HG03097 (cell line): ENCODE measurements at regions not wholly inside any gene's neighbourhood (a gene's known extent, or its start where the extent isn't known, plus 50 kb on each side); places are given as distances from the start of the nearest gene placed in this dataset.

Source experiments
- ATAC-seq: cut with Tn5 transposase; IDR thresholded peaks from one replicate; pipeline ENCODE4 v1.9.1; 2021; ENCODE audit not compliant: unreplicated experiment, low FRiP score

DNA sequence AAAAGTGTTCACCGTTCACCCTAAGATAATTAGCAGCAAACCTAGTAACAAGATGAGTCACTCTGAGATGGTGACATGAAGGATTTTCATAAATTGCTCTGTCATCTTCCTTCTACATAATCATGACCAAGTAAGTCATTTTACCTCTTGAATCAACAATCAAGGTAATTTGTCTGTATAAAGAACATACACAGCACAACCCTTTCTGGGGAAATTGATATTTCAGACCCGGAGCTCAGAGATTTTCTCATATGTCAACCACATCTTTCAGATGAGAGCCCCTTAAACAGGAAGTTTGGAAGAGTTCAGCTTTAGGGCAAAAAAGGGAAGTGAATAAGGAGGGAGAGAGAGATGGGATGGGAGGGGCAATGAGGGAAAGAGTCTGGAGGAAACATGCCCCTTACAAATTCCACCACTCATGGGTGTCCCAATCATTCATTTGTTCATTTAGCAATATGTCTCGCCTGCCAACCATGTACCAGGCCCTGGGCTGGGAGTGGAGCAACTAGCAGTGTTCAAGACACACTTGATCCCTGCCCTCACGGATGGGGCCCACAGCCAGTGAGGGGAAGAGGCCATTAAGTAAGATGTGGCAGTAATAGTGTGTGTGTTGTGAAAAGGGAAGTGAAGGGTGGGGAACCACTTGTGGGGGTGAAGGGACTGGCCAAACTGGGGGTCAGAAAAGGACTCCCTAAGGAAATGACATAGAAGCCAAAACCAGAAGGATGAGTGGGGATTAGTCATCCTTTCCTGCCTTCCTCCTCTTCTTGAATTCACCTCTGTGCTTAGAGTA, 190.9 kb downstream of the MAFB start:
- ATAC-seq, result no peak

DNA sequence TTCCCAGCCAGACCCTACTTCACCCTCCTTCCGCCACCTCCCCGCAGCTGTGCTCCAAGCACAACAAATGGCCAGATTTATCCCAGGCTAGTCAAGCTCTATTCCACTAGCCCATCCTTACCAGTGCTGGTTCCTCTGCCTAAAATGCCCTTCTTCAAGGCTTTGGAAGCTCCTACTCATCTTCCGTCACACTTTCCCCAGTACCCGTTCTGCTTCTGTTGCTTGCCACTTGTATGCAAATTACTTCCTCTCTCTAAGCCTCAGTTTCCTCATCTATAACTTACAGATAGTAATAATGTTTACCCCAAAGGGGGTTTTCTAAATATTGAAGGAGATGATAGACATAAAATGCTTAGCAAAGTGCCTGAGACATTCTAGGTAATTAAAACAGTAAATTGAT, 193.1 kb downstream of the MAFB start:
- ATAC-seq, result no peak

DNA sequence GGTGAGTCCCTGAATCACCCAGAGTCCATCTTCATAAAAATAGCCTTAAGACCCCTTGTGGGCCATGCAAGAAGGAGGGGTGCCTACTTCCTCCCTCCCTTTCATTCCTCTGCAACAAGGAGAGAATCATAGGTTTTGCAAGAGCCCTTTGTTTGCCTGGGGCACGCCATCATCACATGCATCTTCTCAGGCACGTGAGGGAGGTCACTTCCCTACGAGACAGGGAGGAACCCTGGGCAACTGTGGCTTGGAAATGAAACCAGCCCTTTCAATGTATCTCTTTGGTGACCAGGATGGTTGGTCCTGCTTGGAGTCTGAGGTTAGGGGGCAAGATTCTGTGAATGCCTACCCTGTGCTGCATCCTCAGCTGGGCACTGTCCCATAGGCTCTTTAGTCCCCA, 194.8 kb downstream of the MAFB start:
- no peak for ATAC-seq

DNA sequence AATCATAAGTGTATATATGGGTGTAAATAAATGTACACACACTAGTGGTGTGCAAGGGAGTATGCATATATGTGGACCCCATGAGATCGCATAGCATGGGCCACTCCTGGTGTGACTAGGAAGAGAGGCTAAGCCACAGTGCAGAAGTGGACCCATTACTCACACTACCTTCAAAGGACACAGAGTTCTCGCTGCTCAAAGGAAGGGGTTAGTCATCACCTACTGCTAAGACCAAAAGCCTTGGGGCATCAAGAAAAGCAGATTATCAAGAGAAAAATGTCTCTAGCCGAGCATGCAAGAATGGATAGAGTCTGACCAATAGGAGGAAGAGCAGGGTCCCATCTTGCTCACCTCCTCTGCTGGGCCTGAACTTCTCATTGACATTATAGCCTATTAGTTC, 195.5 kb downstream of the MAFB start:
- ATAC-seq, result no peak

DNA sequence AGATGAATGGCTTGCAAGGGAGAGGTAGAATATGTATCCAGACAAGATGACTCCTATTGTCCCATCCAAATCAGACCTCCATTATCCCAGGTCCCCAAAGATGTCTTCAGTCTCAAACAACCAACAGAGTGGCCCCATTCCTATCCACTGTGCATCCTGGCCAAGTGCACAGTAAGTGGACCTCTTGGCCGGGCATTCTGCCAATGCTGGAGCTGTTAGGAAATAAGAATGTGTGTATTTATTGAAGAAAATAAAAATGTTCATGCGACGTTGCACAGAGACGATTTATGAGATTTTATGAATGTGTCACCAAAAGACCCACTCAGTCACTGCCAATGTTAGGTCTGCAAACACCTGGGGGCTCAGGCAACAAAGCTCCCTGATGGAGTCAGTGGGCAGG, 196.0 kb downstream of the MAFB start:
- ATAC-seq, result no peak

DNA sequence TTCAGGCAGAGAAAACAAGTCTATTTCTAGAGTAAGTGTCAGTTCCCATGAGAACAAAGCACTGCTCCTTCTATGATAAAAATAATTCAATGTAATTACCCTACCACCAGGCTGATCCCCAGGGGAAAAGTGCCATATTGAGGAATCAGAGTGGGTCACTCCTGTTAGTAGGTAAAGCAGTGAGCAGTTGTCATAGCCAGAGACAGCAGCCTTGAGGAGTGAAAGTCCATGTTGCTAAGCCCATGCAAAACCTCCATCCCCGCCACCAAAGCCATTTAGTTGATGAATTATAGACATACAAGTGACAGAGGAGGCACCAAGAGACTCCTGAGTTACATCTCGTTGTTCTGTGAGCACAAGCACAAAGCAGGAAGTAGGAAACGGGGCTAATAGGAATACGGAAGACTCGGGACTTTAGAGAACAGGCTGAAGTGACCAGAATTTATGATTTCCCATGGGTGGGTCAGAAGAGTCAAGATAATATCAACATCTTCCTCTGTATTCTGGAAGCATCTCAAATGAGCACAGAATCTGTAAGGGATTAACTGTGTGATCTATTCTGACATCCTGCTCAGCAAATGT, 197.9 kb downstream of the MAFB start:
- ATAC-seq, result no peak

DNA sequence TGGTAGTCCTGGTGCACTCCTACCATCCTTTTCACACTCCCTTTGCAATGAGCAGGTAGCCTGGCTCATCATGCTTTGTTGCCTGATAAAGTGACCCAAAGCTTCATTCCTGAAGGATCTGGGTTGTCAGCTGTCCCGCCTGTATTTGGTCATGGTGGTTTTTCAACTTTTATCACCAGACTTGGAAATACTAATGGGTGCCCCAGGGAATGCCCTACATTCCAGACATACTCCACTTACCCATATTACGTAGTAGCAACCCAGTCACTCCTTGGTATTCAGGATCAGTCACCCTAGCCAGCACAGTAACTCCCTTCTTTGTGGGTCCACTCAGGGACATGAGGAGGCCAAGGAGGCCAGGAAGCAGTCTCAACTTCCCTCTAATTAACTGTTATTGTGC, 199.2 kb downstream of the MAFB start:
- no peak for ATAC-seq

DNA sequence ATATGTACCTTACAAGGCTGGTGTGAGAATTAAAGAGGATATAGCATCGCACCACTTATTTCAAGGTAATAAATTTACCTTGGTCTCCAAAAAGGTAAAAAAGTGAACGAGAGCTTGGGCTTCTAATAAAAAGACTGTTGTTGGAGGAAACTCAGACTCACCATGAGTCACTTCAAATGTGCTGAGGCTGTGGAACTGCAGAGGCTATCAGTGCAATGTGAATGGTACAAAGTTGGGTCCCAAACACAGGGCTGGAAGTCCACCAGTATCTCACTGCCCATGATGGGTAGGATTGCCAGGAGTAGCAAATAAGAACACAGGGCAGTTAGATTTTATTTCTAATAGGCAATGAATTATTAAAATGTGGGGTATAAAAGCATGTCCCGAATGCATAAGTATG, 200.6 kb downstream of the MAFB start:
- no peak for ATAC-seq

DNA sequence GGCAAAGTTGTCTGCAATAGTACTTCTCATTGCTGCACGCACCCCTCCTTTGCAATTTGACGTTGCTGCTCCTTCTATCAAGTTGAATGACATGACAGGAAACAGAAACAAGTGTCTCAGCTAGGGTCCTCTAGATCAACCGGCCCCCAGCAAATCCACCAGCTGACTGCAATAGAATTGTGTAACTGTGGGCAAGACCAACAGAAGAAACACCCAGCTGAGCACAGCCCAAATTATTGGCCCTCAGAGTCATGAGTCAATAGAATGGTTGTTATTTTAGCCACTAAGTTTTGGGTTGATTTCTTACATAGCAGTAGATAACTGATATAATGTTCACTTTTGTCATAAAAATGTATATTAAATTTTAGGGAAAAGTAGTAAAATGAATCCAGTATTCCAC, 202.7 kb downstream of the MAFB start:
- ATAC-seq, result no peak

DNA sequence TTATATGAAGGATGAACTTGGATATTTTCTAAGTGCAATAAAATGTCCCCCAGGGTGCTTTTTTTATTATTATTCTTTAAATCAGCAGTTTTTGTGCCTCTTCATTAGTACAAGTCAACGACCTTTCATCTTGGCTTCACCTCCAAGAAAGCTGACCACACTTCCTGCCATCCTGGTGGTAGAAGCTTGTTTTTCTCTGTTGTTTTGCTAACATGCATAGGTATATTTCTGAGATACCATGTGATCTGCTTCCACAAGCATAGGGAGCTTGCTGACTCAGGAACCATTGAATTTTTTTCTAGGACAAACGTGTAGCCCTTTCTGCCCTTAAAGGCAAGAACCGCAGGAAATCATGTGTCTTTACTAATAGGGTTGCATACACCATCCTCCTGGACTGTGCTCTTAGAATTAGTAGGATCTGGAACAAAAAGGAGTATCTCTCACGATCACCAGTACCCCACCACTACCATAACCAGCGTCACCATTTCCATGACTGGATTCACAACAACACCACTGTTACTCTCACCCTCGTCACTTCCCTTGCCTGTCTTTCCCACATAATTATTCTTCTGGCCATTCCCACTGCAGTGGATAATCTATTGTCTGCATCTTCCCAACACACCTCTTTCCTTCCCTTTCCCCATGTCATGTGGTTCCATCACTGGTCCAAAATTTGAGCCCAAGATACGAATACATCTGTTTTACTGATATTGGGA, 207.1 kb downstream of the MAFB start:
- no peak for ATAC-seq

DNA sequence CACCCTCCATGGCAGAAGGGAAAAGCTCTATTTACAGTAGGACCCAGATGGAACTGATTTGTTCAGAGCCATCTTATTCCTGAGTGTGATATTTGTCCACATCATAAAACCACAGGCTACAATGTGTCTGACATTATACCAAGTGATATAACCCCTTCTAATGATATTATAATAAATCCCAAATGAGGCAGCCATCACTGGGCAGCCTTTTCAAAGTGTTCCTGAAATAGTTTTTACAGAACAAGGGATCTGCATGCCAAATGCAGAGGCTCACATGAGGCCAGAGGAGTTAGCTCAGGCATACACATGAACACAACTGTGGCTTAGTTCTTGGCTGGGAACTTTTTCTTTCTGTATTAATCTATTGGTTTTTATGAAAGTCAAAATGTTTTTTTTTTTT, 207.7 kb downstream of the MAFB start:
- ATAC-seq, result no peak

DNA sequence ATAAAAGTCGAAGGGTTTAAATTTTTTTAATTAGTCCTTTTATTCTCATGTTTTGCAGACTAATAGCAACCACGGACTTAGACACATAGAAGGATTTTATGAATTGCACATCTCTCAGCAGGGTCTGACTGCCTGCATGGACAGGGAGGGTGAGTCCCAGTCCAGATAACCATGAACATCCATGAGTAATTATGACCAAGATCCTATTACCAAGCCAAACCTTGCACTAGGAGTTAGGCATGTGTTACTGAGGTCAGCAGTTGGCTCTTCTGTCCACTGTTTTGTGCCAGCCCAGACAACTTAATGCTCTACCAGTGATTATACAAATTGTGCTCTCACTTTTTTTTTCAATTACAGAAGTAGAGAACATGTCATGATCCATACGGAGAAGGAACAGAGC, 211.2 kb downstream of the MAFB start:
- ATAC-seq, result no peak

DNA sequence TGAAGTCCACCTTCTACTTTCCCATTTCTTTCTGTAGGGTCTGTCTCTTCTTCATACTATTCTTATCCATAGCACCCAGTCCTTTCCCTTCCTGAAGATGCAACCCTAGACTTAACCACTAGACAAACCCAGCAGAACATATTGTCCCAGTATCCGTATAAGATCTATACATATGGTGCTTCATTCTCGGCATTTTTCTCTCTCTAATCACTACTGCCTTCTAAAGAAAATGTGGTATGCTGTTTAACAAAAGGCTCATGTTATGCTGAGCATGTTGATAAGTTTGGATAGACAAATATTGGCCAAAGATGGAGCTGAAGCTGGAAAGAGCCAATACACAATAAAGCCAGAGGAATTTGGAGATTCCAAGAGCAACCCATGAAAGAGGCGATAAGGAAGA, 212.6 kb downstream of the MAFB start:
- no peak for ATAC-seq

DNA sequence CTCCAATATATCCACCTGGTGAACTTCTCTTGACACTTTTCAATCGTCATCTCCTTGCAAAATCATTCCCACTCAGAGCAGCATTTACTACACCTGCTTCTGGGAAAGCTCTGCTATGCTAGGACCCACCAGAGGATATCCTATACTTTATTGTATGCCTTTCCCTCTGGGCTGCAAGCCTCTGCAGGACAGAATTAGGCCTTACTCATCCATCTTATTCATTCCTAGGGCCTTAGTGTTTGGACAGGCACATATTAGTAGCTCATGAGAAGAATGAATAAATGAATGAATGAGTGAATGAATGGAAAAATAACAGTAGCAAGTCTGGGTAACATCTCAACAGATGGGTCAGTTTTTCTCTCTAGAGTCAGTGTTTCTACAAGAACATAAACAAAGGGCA, 216.1 kb downstream of the MAFB start:
- no peak for ATAC-seq

DNA sequence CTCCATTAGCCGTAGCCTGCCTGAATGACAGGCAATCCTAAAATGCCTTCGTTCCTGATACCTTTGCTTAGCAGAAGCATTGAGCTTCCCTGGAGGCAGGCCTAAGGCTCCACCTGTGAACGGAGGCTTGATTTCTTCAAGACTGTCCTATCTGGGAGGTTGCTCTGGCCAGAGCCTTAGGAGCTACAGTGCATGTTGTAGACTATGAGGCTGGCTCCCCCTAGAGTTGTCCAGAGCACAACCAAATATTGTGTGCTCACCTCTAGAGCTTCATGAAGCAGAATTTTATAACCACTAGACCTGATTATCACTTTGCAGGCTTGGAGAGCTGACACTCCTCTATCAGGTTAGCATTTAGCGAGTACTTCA, 217.8 kb downstream of the MAFB start:
- ATAC-seq, result no peak

DNA sequence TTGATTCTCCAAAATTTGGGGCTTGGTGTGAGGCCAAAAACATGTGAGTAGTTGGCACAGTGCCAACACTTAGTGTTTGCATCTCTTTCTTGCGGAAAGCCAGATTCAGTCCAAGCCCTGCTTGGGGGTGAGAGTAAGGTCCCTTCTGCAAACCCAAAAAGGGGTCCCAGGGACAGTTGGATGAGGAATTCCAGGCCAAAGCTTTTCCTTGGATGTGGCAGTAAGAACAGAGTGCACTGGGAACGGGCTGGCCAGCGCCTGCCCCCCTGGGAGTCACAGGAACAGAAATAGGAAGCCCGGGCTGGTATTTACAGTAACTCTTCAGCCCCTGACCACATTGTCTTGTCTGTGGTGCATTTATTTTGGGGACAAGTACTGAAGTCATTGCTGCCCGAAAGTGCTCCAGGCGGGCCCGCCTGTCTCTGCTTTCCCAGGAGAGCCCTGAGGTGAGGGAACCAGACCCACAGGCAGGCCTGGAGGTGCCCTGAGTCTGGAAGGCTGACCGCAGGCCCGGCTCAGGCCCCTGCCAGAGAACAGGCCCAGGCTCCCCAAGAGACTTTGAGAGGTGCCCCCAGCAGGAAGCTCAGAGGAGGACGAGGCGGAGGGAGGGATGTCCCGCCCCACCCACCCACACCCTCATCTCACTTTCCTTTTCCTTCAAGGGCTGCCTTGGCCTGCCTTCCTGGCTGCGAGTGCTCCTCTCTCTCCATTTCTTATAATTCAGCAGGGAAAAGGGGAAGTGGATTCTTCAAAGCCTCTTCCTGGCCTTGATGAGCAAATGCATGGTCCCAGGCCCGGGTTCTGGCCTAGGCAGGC, 218.4 kb downstream of the MAFB start:
- ATAC-seq, result no peak

DNA sequence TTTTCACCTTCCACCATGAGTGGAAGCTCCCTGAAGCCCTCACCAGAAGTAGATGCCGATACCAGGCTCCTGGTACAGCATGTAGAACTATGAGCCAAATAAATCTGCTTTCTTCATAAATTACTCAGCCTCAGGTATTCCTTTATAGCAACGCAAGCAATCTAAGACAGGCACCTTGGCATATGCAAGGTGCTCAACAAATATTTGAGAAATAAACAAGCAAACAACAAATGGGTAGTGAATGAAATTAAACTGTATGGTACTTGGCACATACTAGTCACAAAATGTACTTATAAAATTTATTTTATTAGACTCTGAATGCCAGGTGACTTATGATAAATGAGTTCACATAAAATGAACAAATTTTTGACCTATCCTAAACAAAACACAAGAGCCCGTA, 220.3 kb downstream of the MAFB start:
- no peak for ATAC-seq

DNA sequence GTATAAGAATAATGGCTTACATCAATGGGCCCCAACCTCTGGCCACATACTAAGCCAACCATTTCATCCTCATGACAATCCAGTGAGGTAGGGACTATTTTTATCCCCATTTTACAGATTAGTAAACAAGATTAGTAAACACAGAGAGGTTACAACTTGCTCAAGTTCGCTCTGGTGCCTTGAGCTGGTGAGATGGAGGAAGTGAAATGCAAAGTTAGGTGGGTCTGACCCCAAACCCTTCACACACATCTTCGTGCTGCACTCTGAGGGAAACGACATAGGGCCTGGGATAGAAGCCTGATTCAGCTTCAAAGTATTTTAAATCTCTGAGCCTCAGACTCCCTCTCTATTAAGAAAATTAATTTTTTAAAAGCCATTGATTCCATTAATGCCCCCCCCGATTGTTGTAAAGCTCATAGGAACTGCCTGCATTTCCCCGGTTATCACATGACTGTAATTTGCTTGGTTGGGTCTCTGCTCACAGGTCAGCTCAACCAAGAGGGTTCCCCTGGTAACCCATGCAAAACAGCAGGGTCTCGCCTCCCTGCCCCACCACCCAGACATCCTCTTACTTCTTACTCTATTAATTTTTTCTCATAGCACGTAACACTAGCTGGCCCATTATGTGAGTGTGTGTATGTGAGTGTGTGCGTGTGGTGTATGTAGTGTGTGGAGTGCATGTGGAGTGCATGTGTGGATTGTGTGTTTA, 221.2 kb downstream of the MAFB start:
- ATAC-seq, result no peak

DNA sequence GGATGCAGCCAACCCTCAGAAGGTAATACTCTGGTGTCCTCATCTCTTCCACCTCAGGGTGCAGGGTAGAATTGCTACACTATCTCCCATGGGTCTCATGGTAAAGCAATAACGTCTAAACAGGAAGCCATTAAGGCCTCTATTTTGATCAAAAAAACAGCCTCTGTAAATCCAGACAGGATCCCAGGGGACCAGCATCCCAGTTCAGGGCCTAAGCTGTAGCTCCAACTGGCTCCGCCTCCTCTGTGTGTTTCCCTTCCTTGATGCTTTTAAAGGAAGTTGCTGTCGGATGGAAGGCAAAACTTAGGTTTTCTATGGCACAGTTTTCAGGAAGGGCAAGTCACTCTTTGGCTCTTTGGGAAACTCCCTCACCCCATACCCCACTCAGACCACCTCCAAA, 222.0 kb downstream of the MAFB start:
- no peak for ATAC-seq

DNA sequence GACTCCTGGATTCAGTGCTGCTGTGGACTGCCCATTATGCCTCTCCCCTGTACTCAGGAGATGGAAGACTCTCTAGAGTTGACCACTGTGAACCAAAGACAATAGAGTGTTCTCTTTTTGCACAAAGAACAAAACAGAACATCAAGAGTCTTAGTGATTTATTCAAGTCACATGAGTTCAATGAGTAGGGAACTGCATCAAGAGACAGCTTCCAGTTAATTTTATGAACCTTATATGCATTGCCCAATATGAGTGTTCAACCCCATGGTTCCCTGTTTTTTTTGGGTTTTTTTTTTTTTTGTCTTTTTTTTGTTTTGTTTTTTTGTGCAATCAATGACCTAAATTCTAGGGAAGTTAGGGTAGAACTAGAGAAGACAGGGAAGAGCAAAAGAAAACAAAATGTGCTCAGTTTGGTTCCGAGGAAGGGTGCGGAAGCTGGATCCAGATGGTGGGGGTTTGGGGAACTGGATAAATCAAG, 224.3 kb downstream of the MAFB start:
- ATAC-seq, result no peak
